ENCODE measurements at regions not wholly inside any gene's neighbourhood (a gene's known extent, or its start where the extent isn't known, plus 50 kb on each side); places are given as distances from the start of the nearest gene placed in this dataset.
A peak's percentile ranks its signal among the peaks of the same experiment; 100 is the strongest.

- DNase-seq: no peak
Measured at GRCh38 chr3:116767726-116768125, 58.1 kb downstream of the TUSC7 start.

- DNase-seq: peak; percentile 27 to 33
Measured at GRCh38 chr3:116770815-116771450, 61.4 kb downstream of the TUSC7 start.

- no peak for DNase-seq
Measured at GRCh38 chr3:116776880-116777785, 67.6 kb downstream of the TUSC7 start.

- DNase-seq: no peak
Measured at GRCh38 chr3:116785226-116785625, 75.6 kb downstream of the TUSC7 start.

GRCh38 chr3:116802651-116803050 is 93.1 kb downstream of the TUSC7 start:
- DNase-seq: no peak

- no peak for DNase-seq
Measured at GRCh38 chr3:116806351-116806750, 96.8 kb downstream of the TUSC7 start.

GRCh38 chr3:116808725-116809124 is 99.1 kb downstream of the TUSC7 start:
- DNase-seq: no peak

- DNase-seq: no peak
Measured at GRCh38 chr3:116809208-116809607, 99.6 kb downstream of the TUSC7 start.

GRCh38 chr3:116811754-116812153 is 102.2 kb downstream of the TUSC7 start:
- no peak for DNase-seq

- DNase-seq: no peak
Measured at GRCh38 chr3:116812949-116813348, 103.4 kb downstream of the TUSC7 start.

- no peak for DNase-seq
Measured at GRCh38 chr3:116815321-116815720, 105.7 kb downstream of the TUSC7 start.

GRCh38 chr3:116815831-116816588 is 106.4 kb downstream of the TUSC7 start:
- no peak for DNase-seq

- no peak for DNase-seq
Measured at GRCh38 chr3:116821371-116821770, 111.8 kb downstream of the TUSC7 start.

- DNase-seq: no peak
Measured at GRCh38 chr3:116824208-116824607, 114.6 kb downstream of the TUSC7 start.

GRCh38 chr3:116833202-116833601 is 123.6 kb downstream of the TUSC7 start:
- no peak for DNase-seq

- no peak for DNase-seq
Measured at GRCh38 chr3:116834816-116835215, 125.2 kb downstream of the TUSC7 start.

GRCh38 chr3:116835658-116836057 is 126.1 kb downstream of the TUSC7 start:
- DNase-seq: no peak

GRCh38 chr3:116836286-116836685 is 126.7 kb downstream of the TUSC7 start:
- no peak for DNase-seq

- DNase-seq: no peak
Measured at GRCh38 chr3:116837483-116837882, 127.9 kb downstream of the TUSC7 start.

- DNase-seq: no peak
Measured at GRCh38 chr3:116841003-116841735, 131.6 kb downstream of the TUSC7 start.

- no peak for DNase-seq
Measured at GRCh38 chr3:116842254-116842957, 132.8 kb downstream of the TUSC7 start.

GRCh38 chr3:116848248-116848829 is 138.8 kb downstream of the TUSC7 start:
- DNase-seq: no peak
